Aorta (tissue), 5 donors: ENCODE measurements at regions not wholly inside any gene's neighbourhood (a gene's known extent, or its start where the extent isn't known, plus 50 kb on each side); places are given as distances from the start of the nearest gene placed in this dataset.

Experiments
- ATAC-seq: fragments of 200-7000 bp; cut with Tn5 transposase; one replicate; pipeline ENCODE4 v1.9.1; 2022; ENCODE audit warnings: moderate library complexity; ENCODE audit not compliant: low FRiP score
- DNase-seq, 2 donors: peaks; one replicate each; pipeline ENCODE4 v3.0.0-alpha.2; 2020
- H3K27ac ChIP-seq, 2 donors: one replicate each; pipeline ENCODE4 v1.5.1; 2013; ENCODE audit warnings: low read length in 2 of 2, mild to moderate bottlenecking in 2 of 2, moderate library complexity in 2 of 2, control low read depth in 1 of 2, inconsistent platforms in 1 of 2, low read depth in 1 of 2
- H3K27me3 ChIP-seq, 2 donors: one replicate each; pipeline ENCODE4 v1.6.1; 2013; ENCODE audit warnings: control low read depth in 1 of 2, low read length in 1 of 2, mild to moderate bottlenecking in 1 of 2, moderate library complexity in 1 of 2; ENCODE audit not compliant: insufficient read depth in 2 of 2, control insufficient read depth in 1 of 2
- H3K36me3 ChIP-seq, 2 donors: one replicate each; pipeline ENCODE4 v1.6.1; 2013; ENCODE audit warnings: control low read depth in 1 of 2, low read length in 1 of 2, mild to moderate bottlenecking in 1 of 2; ENCODE audit not compliant: insufficient read depth in 2 of 2, control insufficient read depth in 1 of 2
- H3K4me1 ChIP-seq, 2 donors: one replicate each; pipeline ENCODE4 v1.6.1; 2013; ENCODE audit warnings: low read length in 2 of 2, control low read depth in 1 of 2, mild to moderate bottlenecking in 1 of 2, moderate library complexity in 1 of 2; ENCODE audit not compliant: insufficient read depth in 2 of 2, control insufficient read depth in 1 of 2
- H3K4me3 ChIP-seq, 2 donors: one replicate each; pipeline ENCODE4 v1.5.1; 2013; ENCODE audit warnings: low read length in 2 of 2, control low read depth in 1 of 2, mild to moderate bottlenecking in 1 of 2
- H3K9me3 ChIP-seq: one replicate; pipeline ENCODE4 v1.6.1; 2013; ENCODE audit warnings: mild to moderate bottlenecking, low read length; ENCODE audit not compliant: control insufficient read depth
- WGBS, 2 donors: extraction: QIAGEN DNeasy Blood & Tissue Kit; methylation state at CpG; one replicate each; pipeline ENCODE4 v1.1.7; 2013; 5-methylcytosine and 5-hydroxymethylcytosine counted together
- intact Hi-C, 2 donors: fragments of 100-400 bp; cut with DNase I; formaldehyde crosslinking; loops; one replicate each; pipeline versions ENCODE4 v1.14.2 to v1.15.0; 2022
- donor health status: healthy with polysubstance abuse.
- donor health status: Bipolar disorder and iron deficiency.
- donor health status: DM: no; HTN: no; CAD: no.
- donor health status: DM: no; HTN: no; CAD: no.
- donor health status: DM: yes; HTN: yes; CAD: no.

- H3K4me3 ChIP-seq = no peak overlapping the region
- H3K36me3 ChIP-seq = no peaks in the 10 kb centered on the region
- intact Hi-C loops = no loop called here
- H3K4me1 ChIP-seq = no peaks in the 10 kb centered on the region
- DNase-seq (no peak), ATAC-seq (no peak)
- whole genome bisulfite sequencing, 2 donors = 89 to 93% methylated on average over 1 of the region's 1 CpG
- H3K27me3 ChIP-seq = no peaks in the 10 kb centered on the region
- H3K27ac ChIP-seq = no peak overlapping the region
- H3K9me3 ChIP-seq = peaks cover 1% of the 10 kb centered on the region
These were observed 54.9 kb upstream of the MAML3 start for GRCh38 chr4:140208921-140209320.
